ENCODE measurements at regions not wholly inside any gene's neighbourhood (a gene's known extent, or its start where the extent isn't known, plus 50 kb on each side); places are given as distances from the start of the nearest gene placed in this dataset.

- H3K79me2 ChIP-seq (ENCODE audit: insufficient read depth, low read length) = no peaks in the 10 kb centered on the region
- no peak for TF ChIP-seq FOSL1 (IDR thresholded peaks at IDR 0.05; ENCODE audit: low read depth)
- no peak for TF ChIP-seq ELF1 (IDR thresholded peaks at IDR 0.05; ENCODE audit: borderline replicate concordance, low read depth)
- no peak for TF ChIP-seq ZNF274 (IDR thresholded peaks at IDR 0.05; ENCODE audit: low read depth, low read length)
- TF ChIP-seq CTCF (IDR thresholded peaks at IDR 0.05 in 2 of 3, conservative IDR thresholded peaks at IDR 0.05 in 1 of 3; ENCODE audit: borderline replicate concordance in 1 of 3, insufficient read depth in 1 of 3, low read depth in 2 of 3, low read length in 2 of 3) = no peak
- TF ChIP-seq SIN3A (IDR thresholded peaks at IDR 0.05; ENCODE audit: low read depth) = no peak
- H3K9me2 ChIP-seq (ENCODE audit: insufficient read depth) = no peaks in the 10 kb centered on the region
- ChIA-PET CTCF (no interaction called here), POLR2A (no interaction called here), RAD21 (ENCODE audit: low non-redundant PET in 1 of 2, low total read pairs in 2 of 2, uncharacterized antibody in 2 of 2, unreplicated experiment in 2 of 2) (no interaction called here)
- ATAC-seq = no peak
- BruUV-seq (replicated peaks) = no TSS peak
- H3K27ac ChIP-seq (ENCODE audit: low read depth, low read length) = no peak overlapping the region
- H3K9ac ChIP-seq (ENCODE audit: low read length) = no peak overlapping the region
- no peaks in the 10 kb centered on the region for H4K20me1 ChIP-seq (ENCODE audit: insufficient read depth)
- H3K4me1 ChIP-seq (ENCODE audit: control insufficient read depth in 1 of 2, insufficient read depth in 2 of 2, low read length in 2 of 2) = no peaks in the 10 kb centered on the region
- no peak overlapping the region for H3K4me2 ChIP-seq (ENCODE audit: low read length)
- intact Hi-C loops (cut with micrococcal nuclease) = no loop called here
- no peaks in the 10 kb centered on the region for H3K27me3 ChIP-seq (ENCODE audit: insufficient read depth, low read length)
- H3K9me3 ChIP-seq (ENCODE audit: control insufficient read depth in 1 of 2, insufficient read depth in 1 of 2, low read depth in 1 of 2, low read length in 2 of 2) = peaks cover 4 to 22% of the 10 kb centered on the region in 2 experiments; a peak in 2 of 4 replicates
- H3K4me3 ChIP-seq (replicated peaks in 1 of 2; ENCODE audit: low read depth in 1 of 2, low read length in 2 of 2) = no peak overlapping the region
- no peak for DNase-seq (ENCODE audit: low read depth, low spot score)
- no peaks in the 10 kb centered on the region for H3K36me3 ChIP-seq (ENCODE audit: control insufficient read depth in 1 of 2, insufficient read depth in 2 of 2, low read length in 2 of 2)
- H2AFZ ChIP-seq (ENCODE audit: low read depth, low read length, poor library complexity, severe bottlenecking) = no peak overlapping the region
Observed at GRCh38 chr10:9605231-9605630, 1412.4 kb upstream of the CELF2 start.

- no peak overlapping the region for H3K4me3 ChIP-seq (replicated peaks in 1 of 2; ENCODE audit: low read depth in 1 of 2, low read length in 2 of 2)
- H3K4me2 ChIP-seq (ENCODE audit: low read length) = no peak overlapping the region
- CTCF ChIA-PET = interaction anchor here (0.6 to 1.2 kb wide), 4 partner anchors 266 to 1766 kb away, joined by 3 read pairs; no protein-coding TSS in a partner anchor
- no peaks in the 10 kb centered on the region for H3K9me2 ChIP-seq (ENCODE audit: insufficient read depth)
- no peaks in the 10 kb centered on the region for H3K36me3 ChIP-seq (ENCODE audit: control insufficient read depth in 1 of 2, insufficient read depth in 2 of 2, low read length in 2 of 2)
- no peaks in the 10 kb centered on the region for H3K4me1 ChIP-seq (ENCODE audit: control insufficient read depth in 1 of 2, insufficient read depth in 2 of 2, low read length in 2 of 2)
- no peak for ATAC-seq
- no peak overlapping the region for H2AFZ ChIP-seq (ENCODE audit: low read depth, low read length, poor library complexity, severe bottlenecking)
- H4K20me1 ChIP-seq (ENCODE audit: insufficient read depth) = no peaks in the 10 kb centered on the region
- no peaks in the 10 kb centered on the region for H3K27me3 ChIP-seq (ENCODE audit: insufficient read depth, low read length)
- H3K9me3 ChIP-seq (ENCODE audit: control insufficient read depth in 1 of 2, insufficient read depth in 1 of 2, low read depth in 1 of 2, low read length in 2 of 2) = peaks cover 6 to 23% of the 10 kb centered on the region in 2 experiments; a peak in 3 of 4 replicates
- H3K9ac ChIP-seq (ENCODE audit: low read length) = no peak overlapping the region
- H3K27ac ChIP-seq (ENCODE audit: low read depth, low read length) = no peak overlapping the region
- DNase-seq (ENCODE audit: low read depth, low spot score) = no peak
- RAD21 ChIA-PET (ENCODE audit: low non-redundant PET in 1 of 2, low total read pairs in 2 of 2, uncharacterized antibody in 2 of 2, unreplicated experiment in 2 of 2) = no interaction called here
- POLR2A ChIA-PET = no interaction called here
- H3K79me2 ChIP-seq (ENCODE audit: insufficient read depth, low read length) = no peaks in the 10 kb centered on the region
- intact Hi-C loops (cut with micrococcal nuclease) = no loop called here
- BruUV-seq (replicated peaks) = no TSS peak
- TF ChIP-seq EZH2 (IDR thresholded peaks at IDR 0.05) (no peak), EGR1 (IDR thresholded peaks at IDR 0.05; ENCODE audit: low read depth) (no peak), ZFX (IDR thresholded peaks at IDR 0.05) (no peak), ZBTB33 (IDR thresholded peaks at IDR 0.05; ENCODE audit: extremely low read depth, insufficient replicate concordance, low read length) (no peak), POLR2AphosphoS5 (IDR thresholded peaks at IDR 0.05; ENCODE audit: low read depth, low read length) (no peak), TCF7L2 (IDR thresholded peaks at IDR 0.05; ENCODE audit: borderline replicate concordance, extremely low read depth, insufficient read depth, insufficient read length) (no peak), POLR2A (IDR thresholded peaks at IDR 0.05; ENCODE audit: borderline replicate concordance, extremely low read depth, insufficient read depth, insufficient read length) (no peak), FOSL1 (IDR thresholded peaks at IDR 0.05; ENCODE audit: low read depth) (no peak), ZNF274 (IDR thresholded peaks at IDR 0.05; ENCODE audit: low read depth, low read length) (no peak), CTCF (IDR thresholded peaks at IDR 0.05 in 2 of 3, conservative IDR thresholded peaks at IDR 0.05 in 1 of 3; ENCODE audit: borderline replicate concordance in 1 of 3, insufficient read depth in 1 of 3, low read depth in 2 of 3, low read length in 2 of 3) (no peak)
Observed at GRCh38 chr10:9608602-9609001, 1409.1 kb upstream of the CELF2 start.

Data from HCT116 (cell line).